ENCODE measurements at regions not wholly inside any gene's neighbourhood (a gene's known extent, or its start where the extent isn't known, plus 50 kb on each side); places are given as distances from the start of the nearest gene placed in this dataset.

- no peak for ATAC-seq
- no peak for DNase-seq
- H3K4me1 ChIP-seq: peaks cover 36% of the 10 kb centered on the region
- no peak overlapping the region for H3K4me3 ChIP-seq
- H3K27me3 ChIP-seq (ENCODE audit: low read depth): no peaks in the 10 kb centered on the region
- H3K27ac ChIP-seq: no peak overlapping the region
- intact Hi-C loops (cut with DNase I): no loop called here
- no peaks in the 10 kb centered on the region for H3K9me3 ChIP-seq
- H3K36me3 ChIP-seq: no peaks in the 10 kb centered on the region
- TF ChIP-seq CTCF (IDR thresholded peaks at IDR 0.05): no peak
Observed at GRCh38 chr18:70418546-70419311, 129.9 kb downstream of the SOCS6 start.

GRCh38 chr18:70417847-70418246 lies 129.0 kb downstream of the SOCS6 start:
- DNase-seq (no peak), ATAC-seq (no peak)
- no peak overlapping the region for H3K4me3 ChIP-seq
- H3K27ac ChIP-seq: no peak overlapping the region
- intact Hi-C loops (cut with DNase I): no loop called here
- peaks cover 27% of the 10 kb centered on the region for H3K4me1 ChIP-seq
- H3K36me3 ChIP-seq: no peaks in the 10 kb centered on the region
- no peaks in the 10 kb centered on the region for H3K9me3 ChIP-seq
- TF ChIP-seq CTCF (IDR thresholded peaks at IDR 0.05): no peak
- H3K27me3 ChIP-seq (ENCODE audit: low read depth): no peaks in the 10 kb centered on the region

- intact Hi-C loops (cut with DNase I): no loop called here
- Histone ChIP-seq H3K4me3 (no peak overlapping the region), H3K4me1 (peaks cover 16% of the 10 kb centered on the region), H3K27ac (no peak overlapping the region), H3K36me3 (no peaks in the 10 kb centered on the region), H3K27me3 (ENCODE audit: low read depth) (no peaks in the 10 kb centered on the region), H3K9me3 (no peaks in the 10 kb centered on the region)
- ATAC-seq: no peak
- no peak for TF ChIP-seq CTCF (IDR thresholded peaks at IDR 0.05)
- no peak for DNase-seq
Observed at GRCh38 chr18:70416496-70416895, 127.7 kb downstream of the SOCS6 start.

- Histone ChIP-seq H3K4me1 (peaks cover 10% of the 10 kb centered on the region), H3K27ac (no peak overlapping the region), H3K36me3 (no peaks in the 10 kb centered on the region), H3K27me3 (ENCODE audit: low read depth) (no peaks in the 10 kb centered on the region), H3K9me3 (no peaks in the 10 kb centered on the region), H3K4me3 (no peak overlapping the region)
- TF ChIP-seq CTCF (IDR thresholded peaks at IDR 0.05): no peak
- ATAC-seq (peak in 1 of 2 donors; percentile 27), DNase-seq (no peak)
- intact Hi-C loops (cut with DNase I): no loop called here
Observed at GRCh38 chr18:70415823-70416488, 127.1 kb downstream of the SOCS6 start.

- no peak for TF ChIP-seq CTCF (IDR thresholded peaks at IDR 0.05)
- Histone ChIP-seq H3K9me3 (no peaks in the 10 kb centered on the region), H3K27ac (no peak overlapping the region), H3K4me1 (no peaks in the 10 kb centered on the region), H3K36me3 (no peaks in the 10 kb centered on the region), H3K27me3 (ENCODE audit: low read depth) (no peaks in the 10 kb centered on the region), H3K4me3 (no peak overlapping the region)
- DNase-seq: no peak
- intact Hi-C loops (cut with DNase I): no loop called here
- ATAC-seq: no peak
Observed at GRCh38 chr18:70414315-70414900, 125.6 kb downstream of the SOCS6 start.

All from lower lobe of right lung (tissue), 2 donors.